ENCODE measurements at regions not wholly inside any gene's neighbourhood (a gene's known extent, or its start where the extent isn't known, plus 50 kb on each side); places are given as distances from the start of the nearest gene placed in this dataset.

- no peak for TF ChIP-seq POLR2A (IDR thresholded peaks at IDR 0.05)
- no peak for TF ChIP-seq CTCF (IDR thresholded peaks at IDR 0.05)
Observed at GRCh38 chr10:94104316-94105000, 110.7 kb downstream of the PLCE1 start.
